HG03196 (cell line): ENCODE measurements at regions not wholly inside any gene's neighbourhood (a gene's known extent, or its start where the extent isn't known, plus 50 kb on each side); places are given as distances from the start of the nearest gene placed in this dataset.
"Not testable (repeated sequence)": the region's sequence is repeated elsewhere in the genome, so short reads cannot be mapped to it uniquely, and the experiment has no call there.

Source experiments
- ATAC-seq: cut with Tn5 transposase; IDR thresholded peaks from one replicate; pipeline ENCODE4 v1.9.1; 2021; ENCODE audit not compliant: unreplicated experiment

- ATAC-seq, result no peak
Observed at GRCh38 chr9:7313389-7313788, 486.2 kb downstream of the DMAC1 start.

GRCh38 chr9:7309051-7309450, 490.5 kb downstream of the DMAC1 start:
- ATAC-seq, result not testable (repeated sequence)

- ATAC-seq, result no peak
Observed at GRCh38 chr9:7305677-7306076, 493.9 kb downstream of the DMAC1 start.

GRCh38 chr9:7304627-7304995, 495.0 kb downstream of the DMAC1 start:
- no peak for ATAC-seq

GRCh38 chr9:7303907-7304626, 495.5 kb downstream of the DMAC1 start:
- ATAC-seq, result no peak

- peak; percentile 53 for ATAC-seq
Observed at GRCh38 chr9:7300484-7300883, 499.1 kb downstream of the DMAC1 start.

GRCh38 chr9:7298123-7298522, 501.5 kb downstream of the DMAC1 start:
- ATAC-seq, result peak; percentile 97

GRCh38 chr9:7297521-7297920, 502.1 kb downstream of the DMAC1 start:
- no peak for ATAC-seq

- ATAC-seq, result no peak
Observed at GRCh38 chr9:7293091-7293490, 506.5 kb downstream of the DMAC1 start.

GRCh38 chr9:7289773-7290172, 509.8 kb downstream of the DMAC1 start:
- no peak for ATAC-seq

GRCh38 chr9:7287986-7288385, 511.6 kb downstream of the DMAC1 start:
- no peak for ATAC-seq

- ATAC-seq, result no peak
Observed at GRCh38 chr9:7287065-7287464, 512.5 kb downstream of the DMAC1 start.

- ATAC-seq, result no peak
Observed at GRCh38 chr9:7286101-7286500, 513.5 kb downstream of the DMAC1 start.

- ATAC-seq, result no peak
Observed at GRCh38 chr9:7285199-7285598, 514.4 kb downstream of the DMAC1 start.

GRCh38 chr9:7284517-7284916, 515.1 kb downstream of the DMAC1 start:
- ATAC-seq, result no peak

- no peak for ATAC-seq
Observed at GRCh38 chr9:7284117-7284516, 515.5 kb downstream of the DMAC1 start.

- no peak for ATAC-seq
Observed at GRCh38 chr9:7273575-7273974, 515.8 kb downstream of the KDM4C start.

GRCh38 chr9:7266911-7267595, 509.3 kb downstream of the KDM4C start:
- ATAC-seq, result no peak

- no peak for ATAC-seq
Observed at GRCh38 chr9:7265181-7265580, 507.4 kb downstream of the KDM4C start.

- ATAC-seq, result no peak
Observed at GRCh38 chr9:7259544-7260241, 501.9 kb downstream of the KDM4C start.

- ATAC-seq, result no peak
Observed at GRCh38 chr9:7258688-7259396, 501.1 kb downstream of the KDM4C start.
